ENCODE measurements at regions not wholly inside any gene's neighbourhood (a gene's known extent, or its start where the extent isn't known, plus 50 kb on each side); places are given as distances from the start of the nearest gene placed in this dataset.

DNA sequence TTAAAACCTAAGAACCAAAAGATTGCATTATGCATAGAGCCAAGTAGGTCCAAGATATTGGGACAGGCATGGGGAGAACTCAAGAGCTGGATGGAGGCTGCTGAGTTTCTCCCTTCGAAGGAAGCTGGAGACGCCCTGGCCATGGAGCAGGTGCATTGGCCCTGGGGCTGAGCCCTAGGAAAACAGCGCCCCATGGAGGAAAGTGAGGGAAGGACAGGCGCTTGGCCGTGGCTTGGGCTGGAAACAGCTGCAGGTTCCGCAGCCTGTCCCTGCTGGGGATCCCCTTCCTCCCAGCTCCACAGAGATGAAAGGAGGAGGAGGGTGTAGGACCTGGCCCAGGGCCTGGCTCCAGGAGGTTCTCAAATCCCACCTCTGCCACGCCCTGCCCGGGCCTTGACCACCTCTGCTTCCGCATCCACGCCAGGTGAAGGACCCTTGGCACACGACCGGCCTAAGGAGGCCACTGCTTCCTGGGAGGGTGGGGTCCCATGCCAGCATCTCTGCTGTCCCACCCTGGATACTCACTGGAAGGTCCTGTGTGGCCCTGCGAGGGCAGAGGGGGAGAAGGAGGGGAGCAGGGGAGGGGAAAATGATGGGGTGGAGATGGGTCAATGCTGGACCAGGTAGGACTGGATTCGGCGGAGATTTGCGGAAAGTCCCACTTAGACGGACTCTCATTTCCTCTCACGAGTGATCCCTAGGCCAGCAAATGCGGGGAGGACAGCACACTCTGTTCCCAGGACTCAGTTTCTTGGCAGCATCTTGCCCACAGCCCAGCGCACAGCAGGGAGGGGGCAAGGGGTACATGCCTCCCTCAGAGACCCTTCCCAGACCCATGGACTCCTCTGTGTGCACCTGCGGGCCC lies 258.6 kb upstream of the TCERG1L start:
- no peak for DNase-seq

DNA sequence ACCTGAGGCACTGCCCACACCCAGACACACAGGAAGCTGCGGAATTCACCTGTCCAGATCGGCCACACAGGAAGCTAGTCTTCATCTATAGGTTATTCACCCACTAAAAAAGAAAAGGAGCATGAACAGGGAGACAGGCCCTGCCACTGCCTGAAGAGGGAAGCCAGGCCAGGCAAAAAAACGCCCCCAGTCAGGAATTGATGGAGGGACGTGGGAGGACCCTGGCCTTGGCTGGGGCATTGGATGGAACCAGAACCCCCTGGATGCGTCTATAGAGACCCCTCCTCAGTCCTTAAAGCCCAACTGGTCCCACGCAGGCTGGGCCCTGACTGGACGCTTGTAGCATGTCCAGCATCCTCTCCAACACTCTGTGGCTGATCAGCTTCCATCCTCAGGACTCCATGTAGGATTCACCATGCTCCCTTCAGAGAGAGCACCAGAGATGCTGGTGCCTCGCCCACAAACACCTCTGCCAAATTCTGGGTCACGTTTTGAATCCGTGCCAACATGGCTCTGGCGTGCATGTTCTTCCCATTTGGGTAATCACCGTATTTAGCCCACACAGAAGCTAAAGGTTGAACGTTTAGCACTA lies 259.3 kb upstream of the TCERG1L start:
- no peak for DNase-seq

DNA sequence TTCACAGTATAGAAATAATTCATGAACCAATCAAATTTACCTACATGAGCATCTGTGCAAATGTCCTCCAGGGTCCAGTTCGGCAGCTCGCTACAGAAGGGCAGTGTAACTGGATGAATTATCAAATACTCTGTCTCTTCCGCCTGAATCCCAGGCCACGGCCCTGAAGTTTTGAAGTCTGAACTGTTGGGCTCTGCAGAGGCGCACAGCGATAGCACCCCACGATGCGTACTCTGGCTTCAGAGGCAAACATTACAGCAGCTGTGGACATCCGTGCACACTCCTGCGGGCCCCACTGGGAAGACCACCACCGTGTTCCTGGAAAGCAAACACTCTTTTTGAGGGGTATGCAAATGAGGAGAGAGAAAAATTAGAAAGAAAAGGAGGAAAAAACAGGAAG lies 259.8 kb upstream of the TCERG1L start:
- DNase-seq, result no peak

DNA sequence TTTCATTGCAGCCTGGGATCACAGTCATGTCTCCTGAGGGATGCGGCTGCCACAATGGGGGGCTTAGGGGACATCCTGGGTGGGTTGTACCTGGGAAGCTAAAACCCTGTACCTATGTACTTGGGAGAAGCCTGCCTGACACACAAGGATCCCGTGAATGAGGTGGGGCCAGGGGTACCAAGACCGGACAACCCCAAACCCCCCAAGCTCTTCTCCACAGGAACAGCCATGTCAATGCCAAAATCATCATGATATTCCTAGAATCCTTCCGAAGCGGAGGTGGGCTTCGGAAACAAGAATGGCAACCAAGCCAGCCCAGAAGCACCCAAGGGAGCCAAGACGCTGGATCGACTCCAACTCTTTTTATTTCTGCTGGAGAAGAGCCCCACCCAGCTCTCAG lies 260.3 kb upstream of the TCERG1L start:
- DNase-seq, result no peak

DNA sequence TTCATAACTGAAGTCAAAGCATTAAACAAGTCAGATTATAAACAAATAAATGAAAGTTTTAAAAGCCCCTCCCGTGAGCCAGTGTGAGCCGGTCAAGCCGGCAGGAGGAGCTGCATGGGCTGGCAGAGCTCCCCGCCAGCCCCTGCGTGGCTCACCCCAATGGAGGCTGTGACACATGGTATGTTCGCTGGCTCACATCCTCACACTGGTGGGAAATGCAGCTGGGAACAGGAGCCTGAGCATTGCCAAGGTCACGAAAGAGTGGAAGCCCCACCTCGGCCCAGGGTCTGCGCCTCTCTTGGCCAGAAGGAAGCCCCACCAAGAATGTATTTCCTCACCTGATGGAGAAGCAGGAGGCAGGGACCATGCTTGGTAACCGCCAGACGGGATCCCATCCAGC lies 261.7 kb upstream of the TCERG1L start:
- DNase-seq, result no peak

DNA sequence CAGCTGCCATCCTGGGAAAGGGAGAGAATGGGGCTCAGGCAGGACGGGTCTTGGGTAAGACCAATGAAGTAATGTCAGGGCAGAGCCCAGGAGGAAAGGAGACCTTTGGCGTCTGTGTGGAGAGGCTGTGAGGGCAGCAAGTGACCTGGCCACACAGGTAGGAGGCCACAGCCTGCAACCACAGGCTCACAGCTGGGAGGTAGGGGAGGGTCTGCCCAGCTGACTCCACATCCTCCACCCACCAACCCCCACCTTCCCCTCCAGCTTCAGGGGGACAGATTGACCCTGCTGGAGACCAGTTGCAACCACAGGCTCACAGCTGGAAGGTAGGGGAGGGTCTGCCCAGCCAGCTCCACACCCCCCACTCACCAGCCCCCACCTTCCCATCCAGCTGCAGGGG lies 262.2 kb upstream of the TCERG1L start:
- DNase-seq, result no peak

DNA sequence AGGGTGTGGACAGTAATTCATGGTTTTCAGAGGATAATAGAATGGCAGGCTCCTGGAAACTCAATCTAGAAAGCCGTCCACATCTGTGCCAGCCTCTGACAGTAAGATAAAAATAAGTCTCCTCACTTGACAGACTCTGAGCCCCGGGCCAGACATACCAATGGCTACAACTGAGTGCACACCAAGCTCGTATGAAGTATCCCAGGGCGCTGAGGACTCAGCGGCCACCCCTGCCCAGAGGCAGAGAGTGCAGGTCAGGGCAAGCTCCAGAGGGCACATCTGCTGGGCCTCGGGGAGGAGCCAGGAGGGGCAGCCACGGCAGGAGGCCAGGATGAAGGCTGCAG lies 262.8 kb upstream of the TCERG1L start:
- no peak for DNase-seq

DNA sequence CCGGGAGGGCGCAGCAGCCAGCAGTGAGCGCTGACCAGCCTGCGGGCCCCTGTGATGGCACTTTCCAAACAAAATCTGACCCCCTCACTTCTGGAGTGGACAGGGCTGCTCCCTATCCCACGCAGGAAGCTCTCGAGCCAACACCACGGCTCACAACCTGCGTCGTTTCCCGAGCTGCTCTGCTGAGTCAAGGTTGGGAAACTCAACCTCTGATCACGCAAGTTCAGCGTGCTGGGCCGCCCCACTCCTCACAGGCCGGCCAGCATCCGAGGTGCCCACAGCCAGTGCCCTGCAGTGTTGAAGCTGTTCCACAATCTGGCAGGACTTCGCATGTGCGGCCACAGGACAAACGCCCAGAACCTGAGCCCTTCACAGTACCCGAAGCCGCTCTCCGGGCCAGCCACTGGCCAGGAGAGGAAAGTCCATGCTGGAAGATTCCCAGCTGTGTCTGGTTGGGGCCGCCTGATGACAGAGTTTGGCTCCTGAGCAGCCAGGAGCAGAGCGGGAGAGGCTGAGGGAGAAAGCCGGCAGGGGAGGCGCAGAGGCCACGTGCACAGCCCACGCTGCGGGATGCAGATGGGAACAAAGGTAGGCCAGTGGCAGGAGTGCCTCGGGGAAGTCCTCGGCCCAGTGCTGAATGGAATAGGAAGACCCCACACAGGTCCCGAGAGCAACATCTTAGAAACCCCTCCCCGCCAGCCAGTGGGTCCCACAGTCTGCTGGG lies 263.3 kb upstream of the TCERG1L start:
- no peak for DNase-seq

DNA sequence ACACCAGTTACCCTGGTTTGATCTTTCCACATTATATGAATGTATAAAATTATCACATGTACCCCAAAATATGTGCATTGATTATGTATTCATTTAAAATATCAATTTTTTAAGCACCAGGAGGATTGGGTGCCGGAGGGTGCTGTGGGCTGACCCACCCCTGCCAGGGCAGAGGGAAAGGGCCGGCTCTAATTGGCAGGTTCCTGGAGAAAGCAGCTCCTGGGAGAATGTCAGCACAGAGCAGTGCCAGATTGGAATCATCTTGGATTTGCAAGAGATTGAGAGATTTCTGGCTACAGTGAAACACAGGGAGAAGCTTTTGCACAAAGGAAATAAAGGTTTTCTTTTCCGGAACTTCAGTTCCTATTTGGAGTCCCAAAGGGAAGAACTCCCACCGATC lies 264.4 kb upstream of the TCERG1L start:
- no peak for DNase-seq

DNA sequence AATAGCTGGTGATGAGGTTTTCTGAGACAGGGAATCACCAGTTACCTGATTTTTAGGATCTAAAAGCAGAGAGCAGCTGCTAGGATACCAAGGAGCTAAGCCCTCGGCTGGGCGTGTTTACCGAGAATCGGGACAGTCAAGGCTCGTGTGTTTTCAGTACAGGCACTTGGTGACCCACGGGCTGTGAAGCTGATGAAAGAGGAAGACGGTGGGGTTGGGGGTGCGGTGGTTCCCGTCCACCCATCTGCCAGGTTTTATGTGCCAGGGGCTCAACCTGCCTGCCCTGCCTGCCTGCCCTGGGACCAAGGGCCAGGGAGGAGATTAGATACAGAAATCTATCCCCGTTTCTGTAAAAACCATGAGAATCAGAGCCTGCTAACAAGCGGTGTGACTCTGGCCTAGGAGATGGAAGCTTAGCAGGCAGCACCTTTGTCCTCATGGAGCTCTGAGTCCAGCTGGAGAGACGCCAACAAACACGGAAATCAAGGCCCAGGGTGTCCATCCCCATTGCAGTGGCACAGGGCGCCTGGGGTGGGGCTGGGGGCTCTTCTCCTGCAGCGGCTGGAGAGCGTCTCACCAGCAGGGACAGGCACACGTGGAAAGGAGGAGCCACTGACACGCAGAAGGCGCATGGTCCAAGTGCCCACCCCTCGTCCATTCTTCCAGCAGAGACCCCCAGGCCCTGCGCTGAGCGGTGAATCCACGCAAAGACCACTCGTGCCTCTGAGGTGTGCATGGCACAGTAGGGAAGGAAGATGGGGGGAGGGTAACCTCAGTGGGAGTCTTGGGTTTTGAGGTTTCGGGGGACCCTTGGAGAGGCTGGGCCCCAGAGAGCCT lies 265.0 kb upstream of the TCERG1L start:
- no peak for DNase-seq

DNA sequence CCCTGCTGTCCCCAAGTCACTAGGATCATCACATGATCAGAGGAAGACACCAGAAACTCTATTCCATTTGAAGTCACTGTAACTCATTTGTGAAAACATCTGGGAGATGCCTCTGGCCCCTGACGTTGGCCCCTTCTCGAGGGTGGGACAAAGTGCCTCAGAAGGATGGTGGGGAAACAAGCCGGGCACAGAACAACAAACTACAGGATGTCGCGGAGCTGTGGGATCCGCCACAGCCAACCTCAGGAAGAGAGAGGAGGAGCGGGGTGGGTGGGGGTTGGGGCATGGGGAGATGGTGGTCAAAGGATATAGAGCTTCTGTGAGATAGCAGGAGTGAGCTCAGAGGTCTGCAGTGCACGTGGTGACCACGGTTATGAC lies 265.6 kb upstream of the TCERG1L start:
- no peak for DNase-seq

DNA sequence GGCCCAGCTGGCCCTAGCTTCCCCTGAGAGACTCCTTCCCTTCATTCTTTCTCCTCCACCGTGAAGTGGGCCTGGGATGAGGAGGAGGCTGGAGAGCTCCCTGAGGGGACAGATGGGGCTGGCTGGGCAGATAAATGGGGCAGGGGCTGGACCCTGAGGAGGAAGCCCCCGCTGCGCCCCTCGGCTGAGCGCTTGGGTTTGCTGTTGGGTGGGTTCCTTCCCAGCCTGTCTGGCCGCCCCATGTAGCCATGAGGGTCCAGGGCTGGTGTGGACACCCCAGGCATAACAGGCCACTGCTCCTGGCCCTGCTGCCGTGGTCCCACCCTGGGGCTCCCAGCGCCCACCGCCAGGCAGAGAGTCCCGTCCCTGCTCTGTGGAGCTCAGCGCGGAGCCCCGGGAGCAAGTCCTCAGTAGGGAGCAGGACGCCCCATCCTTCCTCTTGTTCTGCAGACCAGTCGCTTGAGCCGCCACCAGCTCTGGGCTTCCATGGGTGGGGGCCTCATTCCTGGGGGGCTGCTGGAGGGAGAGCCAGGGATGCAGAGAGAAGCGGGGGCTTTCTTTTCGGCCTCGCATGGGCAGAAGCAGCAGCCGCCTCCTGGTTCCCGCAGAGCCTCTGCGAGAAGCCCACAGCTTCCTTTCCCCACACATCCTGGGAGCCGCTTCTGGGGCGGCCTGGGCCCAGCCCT lies 266.4 kb upstream of the TCERG1L start:
- no peak for DNase-seq

DNA sequence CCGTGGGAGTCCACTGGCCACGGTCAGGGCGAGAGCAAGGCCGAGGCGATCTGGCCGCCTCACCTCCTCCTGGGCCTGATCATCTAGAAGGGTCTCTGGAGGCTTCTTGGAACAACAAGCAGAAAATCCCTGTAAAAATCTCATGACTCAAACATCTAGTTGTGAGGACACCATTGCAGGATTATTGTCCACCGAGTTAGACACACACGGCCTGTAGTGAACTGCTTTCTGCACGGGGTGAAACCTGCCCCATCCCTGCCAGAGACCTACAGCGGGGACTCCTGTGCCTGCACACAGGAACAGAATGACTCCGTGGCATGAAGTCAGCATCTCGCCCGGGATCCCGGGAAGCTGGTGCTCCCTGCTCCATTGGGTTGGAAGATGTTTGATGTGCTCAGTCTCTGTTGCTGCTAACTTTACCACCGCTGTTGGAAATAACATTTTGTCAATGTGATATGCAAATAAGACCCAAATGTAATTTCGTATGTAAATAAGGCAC lies 267.0 kb upstream of the TCERG1L start:
- no peak for DNase-seq

DNA sequence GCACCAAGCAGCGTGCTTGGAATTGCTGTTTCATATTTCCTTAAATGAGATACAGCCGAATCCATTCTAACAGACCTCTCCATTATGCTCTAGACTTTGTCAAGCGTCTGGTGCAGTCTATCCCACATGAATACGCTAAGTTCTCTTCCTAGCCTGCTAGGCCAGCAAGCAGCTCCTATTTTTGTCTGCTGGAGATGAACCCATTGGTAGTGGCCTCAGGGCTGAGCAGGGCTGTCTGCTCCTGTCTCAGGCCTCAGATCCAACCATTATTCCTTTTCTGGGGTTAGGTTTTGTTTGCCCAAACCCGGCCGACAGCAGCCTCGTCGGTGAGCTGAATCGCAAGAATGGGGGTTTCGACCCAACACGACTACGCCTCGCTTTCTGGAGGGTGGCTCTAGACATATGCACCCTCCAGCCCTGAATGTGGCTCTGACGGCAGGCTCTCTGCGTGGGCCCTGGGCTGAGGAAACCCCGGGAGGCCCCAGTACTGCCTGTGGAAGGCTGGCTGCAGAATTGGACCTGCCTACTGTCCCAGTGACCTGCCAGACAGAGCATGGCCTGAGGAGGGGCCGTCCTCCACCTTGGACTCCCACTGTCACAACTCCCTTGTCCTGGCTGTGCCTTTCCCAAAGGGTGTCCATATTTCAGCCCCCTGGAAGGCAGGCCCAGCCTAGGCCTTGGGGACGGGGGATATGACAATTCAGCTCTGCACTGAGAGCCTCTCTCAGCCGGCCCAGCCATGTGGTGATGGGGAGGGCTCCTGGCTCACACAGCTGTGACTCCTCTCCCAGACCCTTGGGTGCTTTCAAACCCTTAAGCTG lies 267.9 kb upstream of the TCERG1L start:
- no peak for DNase-seq

DNA sequence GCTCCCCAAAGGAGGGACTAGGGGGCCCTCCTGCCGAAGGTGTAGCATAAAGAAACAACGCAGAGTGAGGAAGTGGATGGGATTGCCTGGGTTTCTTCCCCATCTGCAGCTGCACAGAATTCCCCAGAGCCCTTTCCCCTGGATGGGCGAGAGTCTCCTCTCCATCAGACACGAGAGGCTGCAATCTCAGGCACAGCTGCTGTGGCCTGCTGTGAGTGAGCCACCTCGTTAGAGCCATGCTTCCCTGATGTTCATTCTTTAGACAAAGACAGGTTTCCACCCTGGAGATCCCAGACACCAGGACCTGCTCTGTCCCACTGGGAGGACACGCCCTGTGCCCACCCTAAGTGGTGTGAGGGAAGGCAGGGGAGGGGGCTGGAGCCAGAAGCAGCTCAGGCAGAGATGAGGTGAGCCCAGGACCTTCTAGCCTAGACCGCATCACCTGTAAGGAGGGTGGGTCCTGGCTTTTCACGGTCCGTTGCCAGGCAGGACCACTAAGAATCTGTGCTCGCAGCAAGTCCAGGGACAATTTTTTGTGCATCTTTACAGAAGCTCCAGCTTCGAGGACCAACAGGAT lies 268.6 kb upstream of the TCERG1L start:
- peak; percentile 3 for DNase-seq

DNA sequence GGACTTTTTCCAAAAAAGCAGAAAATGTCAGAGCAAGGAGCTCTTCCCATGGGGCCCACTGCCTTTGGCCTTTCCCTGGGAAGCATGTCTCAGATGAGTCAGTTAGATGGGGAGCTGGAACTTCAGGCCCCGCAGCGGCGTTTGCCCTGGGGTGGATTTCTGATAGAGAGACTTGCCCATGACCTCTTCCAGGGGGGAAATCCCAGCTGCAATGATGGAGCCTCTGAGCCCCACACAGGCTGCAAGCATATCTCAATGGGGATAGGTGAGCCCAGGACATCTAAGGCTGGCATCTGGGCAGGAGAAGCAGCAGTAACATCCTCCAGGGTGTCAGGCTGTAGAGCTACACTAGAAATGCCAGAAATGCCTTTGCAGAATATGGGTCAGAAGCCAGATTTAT lies 269.2 kb upstream of the TCERG1L start:
- no peak for DNase-seq

DNA sequence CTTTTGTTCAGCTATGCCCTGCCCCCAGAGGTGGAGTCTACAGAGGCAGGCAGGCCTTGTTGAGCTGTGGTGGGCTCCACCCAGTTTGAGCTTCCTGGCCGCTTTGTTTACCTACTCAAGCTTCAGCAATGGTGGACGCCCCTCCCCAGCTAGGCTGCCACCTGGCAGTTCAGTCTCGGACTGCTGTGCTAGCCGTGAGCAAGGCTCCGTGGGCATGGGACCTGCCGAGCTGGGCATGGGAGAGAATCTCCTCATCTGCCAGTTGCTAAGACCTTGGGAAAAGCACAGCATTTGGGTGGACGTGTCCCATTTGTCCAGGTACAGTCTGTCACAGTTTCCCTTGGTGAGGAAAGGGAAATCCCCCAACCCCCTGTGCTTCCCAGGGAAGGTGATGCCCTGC lies 270.0 kb upstream of the TCERG1L start:
- DNase-seq, result peak; percentile 7

DNA sequence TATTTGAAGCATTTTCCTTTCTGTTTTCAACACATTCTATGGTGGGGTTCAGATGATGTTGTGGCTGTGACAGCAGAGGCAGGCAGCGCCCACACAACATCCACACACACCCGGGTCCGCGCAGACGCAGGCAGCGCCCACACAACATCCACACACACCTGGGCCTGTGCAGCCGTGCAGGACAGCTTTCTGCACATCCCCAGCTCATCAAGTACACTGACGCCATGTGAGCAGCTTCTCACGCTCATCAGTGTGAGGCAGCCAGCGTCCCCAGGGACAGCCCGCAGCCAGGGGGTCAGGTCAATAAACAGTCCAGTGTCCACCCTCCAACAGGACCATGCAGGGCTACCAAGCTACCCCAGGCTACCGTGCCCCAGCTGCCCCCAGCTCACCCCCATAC lies 272.8 kb upstream of the TCERG1L start:
- DNase-seq, result no peak

DNA sequence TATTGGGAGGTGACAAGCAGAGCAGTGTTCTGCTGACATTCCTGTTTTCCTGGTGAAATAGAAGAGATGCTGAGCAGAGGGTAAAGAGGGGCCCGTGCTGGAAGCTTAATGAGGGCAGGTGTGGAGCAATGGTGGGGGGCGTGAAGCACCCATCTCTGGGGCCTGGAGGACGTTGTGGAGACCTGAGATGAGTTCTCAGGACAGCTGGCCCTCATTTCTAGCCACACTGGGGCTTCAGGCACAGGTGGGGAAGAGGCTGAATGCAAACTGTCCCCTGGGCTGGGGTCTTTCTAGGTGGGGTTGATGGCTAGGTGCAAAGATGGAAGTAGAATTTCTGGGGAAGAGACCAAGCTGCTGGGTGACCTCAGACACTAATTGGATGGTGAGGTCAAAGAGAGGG lies 274.2 kb upstream of the TCERG1L start:
- DNase-seq, result no peak

DNA sequence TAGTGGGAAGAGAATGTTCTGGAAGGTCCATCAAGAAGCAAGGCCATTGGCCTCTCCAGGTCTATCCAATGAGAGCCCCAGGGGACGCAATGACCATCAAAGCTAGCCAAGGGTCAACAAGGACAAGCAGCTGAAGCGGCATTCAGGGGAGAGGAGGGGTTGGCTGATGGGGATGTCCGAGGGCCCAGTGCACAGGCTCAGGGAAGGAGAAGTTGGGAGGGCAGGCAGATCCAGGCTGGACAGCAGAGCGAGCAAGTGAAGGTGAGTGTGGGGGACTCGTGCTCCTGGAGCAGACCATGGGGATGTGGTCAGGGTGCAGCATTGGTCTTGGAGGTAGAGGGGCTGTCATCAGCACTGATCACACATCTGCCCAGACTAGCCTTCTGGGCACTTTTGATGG lies 275.4 kb upstream of the TCERG1L start:
- DNase-seq, result no peak

DNA sequence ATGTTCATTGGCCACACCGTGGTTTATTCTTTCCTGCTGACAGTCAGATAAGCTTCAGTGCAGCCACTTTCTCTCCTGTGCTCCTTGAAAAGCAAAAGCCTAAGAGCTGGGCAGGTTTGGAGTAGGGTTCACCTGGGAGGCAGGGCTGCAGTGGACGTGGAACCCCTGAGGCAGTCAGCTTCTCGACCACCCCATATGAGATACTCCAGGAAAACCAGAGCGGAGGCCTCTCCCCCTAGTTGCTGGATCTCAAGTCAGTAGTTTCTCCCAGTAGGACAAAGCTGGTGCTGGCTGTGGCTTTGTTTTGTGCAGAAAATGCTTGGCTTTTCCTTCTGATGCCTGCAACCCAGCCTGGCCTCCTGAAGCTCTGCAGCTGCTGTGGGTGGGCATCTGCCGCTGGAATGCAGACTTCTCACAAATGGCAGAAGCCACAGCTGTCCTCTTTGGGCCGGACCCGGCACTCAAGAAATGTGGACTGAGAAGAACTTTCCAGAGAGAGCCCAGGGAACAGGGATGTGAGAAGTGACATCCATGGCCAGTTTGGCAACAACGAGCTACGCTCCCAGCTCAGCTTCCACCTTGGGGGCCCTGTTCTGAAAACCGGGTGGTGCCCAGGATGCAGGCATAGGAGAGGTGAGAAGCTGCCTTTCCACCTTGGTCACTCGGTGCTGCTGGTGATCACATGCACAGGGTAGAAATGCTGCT lies 276.6 kb upstream of the TCERG1L start:
- DNase-seq, result no peak

Measured in DMS153 (cell line).